ENCODE measurements at regions not wholly inside any gene's neighbourhood (a gene's known extent, or its start where the extent isn't known, plus 50 kb on each side); places are given as distances from the start of the nearest gene placed in this dataset.

GRCh38 chr14:101116486-101117130 is 213.1 kb upstream of the RTL1 start:
- no peaks in the 10 kb centered on the region for H3K9me2 ChIP-seq (ENCODE audit: insufficient read depth)
- ChIA-PET RAD21 (ENCODE audit: low non-redundant PET in 1 of 2, low total read pairs in 2 of 2, uncharacterized antibody in 2 of 2, unreplicated experiment in 2 of 2) (no interaction called here), CTCF (no interaction called here), POLR2A (no interaction called here)
- no TSS peak for BruUV-seq (replicated peaks)
- no peak for TF ChIP-seq YY1 (IDR thresholded peaks at IDR 0.05; ENCODE audit: extremely low read depth, insufficient replicate concordance, low read depth, low read length)
- no peak for TF ChIP-seq MAX (IDR thresholded peaks at IDR 0.05)
- no peak for TF ChIP-seq POLR2AphosphoS5 (IDR thresholded peaks at IDR 0.05; ENCODE audit: low read depth, low read length)
- TF ChIP-seq RAD21 (IDR thresholded peaks at IDR 0.05; ENCODE audit: low read depth): no peak
- no peak for TF ChIP-seq POLR2A (IDR thresholded peaks at IDR 0.05; ENCODE audit: borderline replicate concordance, extremely low read depth, insufficient read depth, insufficient read length)
- no peak for TF ChIP-seq ATF3 (IDR thresholded peaks at IDR 0.05)
- TF ChIP-seq REST (IDR thresholded peaks at IDR 0.05; ENCODE audit: low read depth): no peak
- no peaks in the 10 kb centered on the region for H3K36me3 ChIP-seq (ENCODE audit: control insufficient read depth in 1 of 2, insufficient read depth in 2 of 2, low read length in 2 of 2)
- no peak overlapping the region for H3K27ac ChIP-seq (ENCODE audit: low read depth, low read length)
- H3K4me1 ChIP-seq (ENCODE audit: control insufficient read depth in 1 of 2, insufficient read depth in 2 of 2, low read length in 2 of 2): no peaks in the 10 kb centered on the region
- no peak overlapping the region for H2AFZ ChIP-seq (ENCODE audit: low read depth, low read length, poor library complexity, severe bottlenecking)
- no peak overlapping the region for H3K4me2 ChIP-seq (ENCODE audit: low read length)
- H4K20me1 ChIP-seq (ENCODE audit: insufficient read depth): no peaks in the 10 kb centered on the region
- DNase-seq (ENCODE audit: low read depth, low spot score): no peak
- ATAC-seq: no peak
- intact Hi-C loops (cut with micrococcal nuclease): no loop called here
- H3K79me2 ChIP-seq (ENCODE audit: insufficient read depth, low read length): no peaks in the 10 kb centered on the region
- no peaks in the 10 kb centered on the region for H3K9me3 ChIP-seq (ENCODE audit: control insufficient read depth in 1 of 2, insufficient read depth in 1 of 2, low read depth in 1 of 2, low read length in 2 of 2)
- H3K27me3 ChIP-seq (ENCODE audit: insufficient read depth, low read length): peaks cover 3% of the 10 kb centered on the region; the same call in 1 of the 2 replicates
- H3K9ac ChIP-seq (ENCODE audit: low read length): no peak overlapping the region
- H3K4me3 ChIP-seq (replicated peaks in 1 of 2; ENCODE audit: low read depth in 1 of 2, low read length in 2 of 2): no peak overlapping the region
